ENCODE measurements at regions not wholly inside any gene's neighbourhood (a gene's known extent, or its start where the extent isn't known, plus 50 kb on each side); places are given as distances from the start of the nearest gene placed in this dataset.

DNA sequence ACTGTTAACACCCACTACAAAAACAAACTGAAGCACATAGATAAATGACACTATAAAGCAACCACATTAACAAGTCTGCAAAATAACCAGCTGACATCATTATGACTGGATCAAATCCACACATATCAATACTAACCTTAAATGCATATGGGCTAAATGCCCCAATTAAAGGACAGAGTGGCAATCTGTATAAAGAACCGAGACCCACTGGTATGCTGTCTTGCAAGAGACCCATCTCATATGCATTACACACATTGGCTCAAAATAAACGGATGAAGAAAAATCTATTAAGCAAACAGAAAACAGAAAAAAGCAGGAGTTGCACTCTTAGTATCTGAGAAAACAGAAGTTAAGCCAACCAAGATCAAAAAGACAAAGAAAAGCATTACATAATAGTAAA lies 1375.4 kb downstream of the ZPLD1 start:
- Histone ChIP-seq H3K79me2 (ENCODE audit: control insufficient read depth in 1 of 2, insufficient read depth in 2 of 2, low read length in 2 of 2) (no peaks in the 10 kb centered on the region), H4K5ac (ENCODE audit: insufficient read length, low read depth, low read length) (no peak overlapping the region), H4K8ac (ENCODE audit: extremely low read depth, insufficient read depth, low read length) (no peak overlapping the region), H3K27me3 (replicated peaks in 1 of 4; ENCODE audit: control insufficient read depth in 3 of 4, extremely low read depth in 1 of 4, insufficient read depth in 3 of 4, low read length in 3 of 4) (no peaks in the 10 kb centered on the region), H2BK15ac (ENCODE audit: low read length) (no peak overlapping the region), H3K56ac (replicated peaks; ENCODE audit: insufficient read length, low read depth, low read length) (no peak overlapping the region), H3K4me1 (replicated peaks in 1 of 4; ENCODE audit: control insufficient read depth in 3 of 4, insufficient read depth in 4 of 4, low read length in 3 of 4) (no peaks in the 10 kb centered on the region; a peak in 1 of 7 replicates), H3K9me3 (ENCODE audit: insufficient read depth in 2 of 2, low read depth in 1 of 2, low read length in 1 of 2) (peaks cover 0 to 4% of the 10 kb centered on the region in 2 experiments; a peak in 3 of 4 replicates), H3K4me2 (ENCODE audit: insufficient read depth in 1 of 2, low read depth in 2 of 2, low read length in 2 of 2) (no peak overlapping the region), H3K23me2 (ENCODE audit: low read depth, low read length) (no peaks in the 10 kb centered on the region), H2BK20ac (ENCODE audit: low read length) (no peak overlapping the region), H2BK5ac (ENCODE audit: low read depth, low read length) (no peak overlapping the region), H3K4ac (replicated peaks; ENCODE audit: insufficient read length, low read depth, low read length) (no peak overlapping the region), H2AFZ (ENCODE audit: low read length) (no peak overlapping the region), H3K14ac (ENCODE audit: insufficient read length) (no peak overlapping the region), H2AK5ac (ENCODE audit: low read depth, low read length) (no peak overlapping the region), H4K91ac (replicated peaks; ENCODE audit: insufficient read length, low read length) (no peak overlapping the region), H3K23ac (ENCODE audit: insufficient read length) (no peak overlapping the region), H4K20me1 (replicated peaks in 1 of 2; ENCODE audit: control insufficient read depth in 1 of 2, insufficient read depth in 2 of 2, low read length in 2 of 2) (no peaks in the 10 kb centered on the region), H3K79me1 (ENCODE audit: low read depth, low read length) (no peaks in the 10 kb centered on the region), H3K27ac (ENCODE audit: low read depth, low read length) (no peak overlapping the region), H3K36me3 (ENCODE audit: control insufficient read depth in 2 of 4, insufficient read depth in 4 of 4, low read length in 3 of 4) (no peaks in the 10 kb centered on the region), H3K18ac (ENCODE audit: extremely low read depth, low read length) (no peak overlapping the region), H2BK120ac (replicated peaks; ENCODE audit: low read depth, low read length) (no peak overlapping the region), H3K9ac (replicated peaks in 1 of 4; ENCODE audit: extremely low read depth in 1 of 4, low read depth in 3 of 4, low read length in 3 of 4) (no peak overlapping the region), H2BK12ac (ENCODE audit: low read depth, low read length) (no peak overlapping the region), H3K4me3 (ENCODE audit: extremely low read depth in 1 of 4, insufficient read depth in 2 of 4, low read depth in 3 of 4, low read length in 4 of 4) (no peak overlapping the region)
- DNase-seq (ENCODE audit: low read depth in 1 of 2, low spot score in 2 of 2) (no peak), FAIRE-seq (no peak)
- 89% methylated on average over 2 of the region's 2 CpGs; no CpG with 5 or more reads in 1 of the 2 experiments for WGBS, 2 experiments (ENCODE audit: extremely low coverage in 1 of 2, insufficient coverage in 1 of 2, insufficient read length in 1 of 2, insufficient replicate concordance in 2 of 2, low coverage in 1 of 2, low lambda C conversion rate in 2 of 2, missing lambda C conversion rate in 1 of 2)
- ChIA-PET CTCF (ENCODE audit: partially characterized antibody) (no interaction called here), POLR2A (ENCODE audit: partially characterized antibody) (no interaction called here)
- TF ChIP-seq, protein P1, sequence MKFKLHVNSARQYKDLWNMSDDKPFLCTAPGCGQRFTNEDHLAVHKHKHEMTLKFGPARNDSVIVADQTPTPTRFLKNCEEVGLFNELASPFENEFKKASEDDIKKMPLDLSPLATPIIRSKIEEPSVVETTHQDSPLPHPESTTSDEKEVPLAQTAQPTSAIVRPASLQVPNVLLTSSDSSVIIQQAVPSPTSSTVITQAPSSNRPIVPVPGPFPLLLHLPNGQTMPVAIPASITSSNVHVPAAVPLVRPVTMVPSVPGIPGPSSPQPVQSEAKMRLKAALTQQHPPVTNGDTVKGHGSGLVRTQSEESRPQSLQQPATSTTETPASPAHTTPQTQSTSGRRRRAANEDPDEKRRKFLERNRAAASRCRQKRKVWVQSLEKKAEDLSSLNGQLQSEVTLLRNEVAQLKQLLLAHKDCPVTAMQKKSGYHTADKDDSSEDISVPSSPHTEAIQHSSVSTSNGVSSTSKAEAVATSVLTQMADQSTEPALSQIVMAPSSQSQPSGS (IDR thresholded peaks at IDR 0.05; ENCODE audit: low read length): no peak
- no peak for TF ChIP-seq CHD1 (IDR thresholded peaks at IDR 0.05; ENCODE audit: low read depth, low read length)
- TF ChIP-seq, protein P2, sequence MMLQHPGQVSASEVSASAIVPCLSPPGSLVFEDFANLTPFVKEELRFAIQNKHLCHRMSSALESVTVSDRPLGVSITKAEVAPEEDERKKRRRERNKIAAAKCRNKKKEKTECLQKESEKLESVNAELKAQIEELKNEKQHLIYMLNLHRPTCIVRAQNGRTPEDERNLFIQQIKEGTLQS (IDR thresholded peaks at IDR 0.05; ENCODE audit: insufficient read depth, low read depth, low read length): no peak
- TF ChIP-seq CREB1 (IDR thresholded peaks at IDR 0.05): no peak
- TF ChIP-seq SIN3A (conservative IDR thresholded peaks at IDR 0.05 in 1 of 2, IDR thresholded peaks at IDR 0.05 in 1 of 2; ENCODE audit: low read depth in 1 of 2, low read length in 2 of 2): no peak
- no peak for TF ChIP-seq SAP30 (IDR thresholded peaks at IDR 0.05; ENCODE audit: insufficient read depth, insufficient replicate concordance, low read length)
- TF ChIP-seq BCL11A (IDR thresholded peaks at IDR 0.05; ENCODE audit: low read depth in 2 of 2, low read length in 2 of 2): no peak
- TF ChIP-seq SP2 (IDR thresholded peaks at IDR 0.05; ENCODE audit: low read length): no peak
- no peak for TF ChIP-seq POU5F1 (IDR thresholded peaks at IDR 0.05; ENCODE audit: low read depth, low read length)
- TF ChIP-seq POLR2A (IDR thresholded peaks at IDR 0.05; ENCODE audit: control extremely low read depth in 1 of 2, low read depth in 2 of 2, low read length in 2 of 2): no peak
- TF ChIP-seq NANOG (IDR thresholded peaks at IDR 0.05; ENCODE audit: insufficient read depth, low read depth, low read length, poor library complexity, severe bottlenecking): no peak
- no peak for TF ChIP-seq TAF7 (optimal IDR thresholded peaks at IDR 0.05; ENCODE audit: borderline replicate concordance, low read depth, low read length)
- no peak for TF ChIP-seq HDAC6 (IDR thresholded peaks at IDR 0.05; ENCODE audit: low read depth, low read length)
